Myocyte (in vitro differentiated cells): ENCODE measurements at regions not wholly inside any gene's neighbourhood (a gene's known extent, or its start where the extent isn't known, plus 50 kb on each side); places are given as distances from the start of the nearest gene placed in this dataset.

Source experiments
- DNase-seq: peaks from one replicate; pipeline ENCODE4 v3.0.0-alpha.2; 2012; ENCODE audit warnings: low read depth

DNA sequence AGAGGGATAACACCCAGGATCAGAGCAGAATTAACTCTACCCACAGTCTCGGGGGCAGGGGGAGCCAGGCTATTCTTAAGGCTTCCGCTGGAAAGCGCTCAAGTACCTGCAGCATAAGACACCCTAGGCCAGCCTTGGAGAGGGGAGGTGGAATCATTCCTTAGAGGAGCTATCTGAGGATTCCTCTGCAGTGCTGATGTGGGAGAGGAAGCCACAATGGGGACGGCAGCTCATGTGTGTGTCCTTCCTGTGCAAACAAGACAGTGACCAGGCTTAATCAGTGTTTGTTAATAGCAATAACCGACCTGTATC is 382.2 kb upstream of the CADM1 start:
- no peak for DNase-seq

DNA sequence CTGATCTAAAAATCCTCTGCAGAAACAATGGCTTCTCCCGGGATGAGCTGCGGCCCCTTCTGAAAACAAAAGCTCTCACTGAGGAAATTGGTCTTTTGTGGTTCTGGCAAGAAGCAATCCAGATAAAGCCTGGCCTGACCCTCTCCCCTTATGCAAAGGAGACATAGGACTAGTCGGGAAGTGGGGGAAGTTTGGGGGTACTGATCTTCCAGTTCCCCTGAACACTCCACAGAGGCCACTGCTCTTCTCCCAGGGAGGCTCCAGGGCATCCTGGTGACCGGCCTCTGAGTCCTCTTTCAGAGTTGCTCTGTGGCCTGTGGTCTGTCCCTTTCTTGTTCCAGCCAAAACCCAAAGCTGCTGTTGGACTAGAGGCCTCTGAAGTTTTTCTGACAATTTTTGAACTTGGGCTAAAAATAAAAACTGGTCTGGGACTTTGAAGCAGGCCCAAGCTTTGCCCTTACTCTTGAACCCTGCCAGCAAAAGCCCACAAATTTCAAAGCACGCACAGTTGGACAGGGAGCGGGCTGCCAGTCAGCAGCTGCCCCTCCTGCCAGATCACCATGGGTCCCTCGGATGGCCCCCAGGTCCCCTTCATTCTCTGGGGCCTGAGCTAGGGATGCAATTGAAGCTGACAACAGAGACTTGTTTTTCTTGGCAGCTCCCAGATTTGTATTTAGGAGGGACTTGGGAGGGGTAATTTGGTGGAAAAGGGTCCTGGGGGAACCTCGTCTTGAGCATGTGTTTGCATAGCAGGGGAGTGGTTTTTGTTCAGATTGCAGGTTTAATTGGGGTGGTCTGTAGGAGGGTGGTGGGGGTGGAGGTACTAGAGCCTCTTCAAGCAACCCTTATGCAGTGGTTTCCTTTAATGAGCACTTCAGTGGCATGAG is 381.6 kb upstream of the CADM1 start:
- peak; percentile 34 for DNase-seq

DNA sequence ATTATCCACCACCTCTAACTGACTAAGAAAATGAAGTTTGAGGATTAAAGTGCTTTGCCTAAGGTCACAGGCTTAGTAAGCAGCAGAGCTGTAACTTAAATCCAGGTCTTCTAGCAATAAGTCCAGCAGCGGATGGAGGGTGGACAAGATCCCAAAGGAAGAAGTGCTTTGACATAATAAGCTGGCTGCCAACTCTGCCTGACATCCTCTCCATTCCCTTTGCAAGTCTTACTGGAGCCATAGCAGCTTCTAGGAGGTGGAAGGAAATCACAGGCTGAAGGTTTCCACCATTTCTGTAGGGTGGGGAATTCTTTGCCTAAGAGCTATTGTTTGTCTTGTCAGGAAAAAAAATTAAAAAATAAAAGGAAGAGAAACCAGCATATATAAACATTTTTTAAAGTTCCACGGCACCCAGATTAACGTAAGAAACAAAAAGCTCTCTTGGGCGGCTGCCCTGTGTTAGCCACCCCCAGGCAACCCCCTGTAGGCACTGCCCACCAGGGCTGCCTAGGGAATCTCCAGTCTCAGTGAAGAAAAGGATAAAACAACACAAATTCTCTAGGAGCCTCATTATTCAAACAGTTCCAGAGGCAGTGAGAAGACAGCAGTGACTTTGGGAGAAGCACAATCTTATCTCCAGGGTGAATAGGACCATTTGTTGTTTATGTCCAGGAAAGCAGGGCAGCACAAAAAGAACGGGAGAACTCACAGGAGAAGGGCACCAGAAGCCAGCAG is 380.8 kb upstream of the CADM1 start:
- DNase-seq: no peak

DNA sequence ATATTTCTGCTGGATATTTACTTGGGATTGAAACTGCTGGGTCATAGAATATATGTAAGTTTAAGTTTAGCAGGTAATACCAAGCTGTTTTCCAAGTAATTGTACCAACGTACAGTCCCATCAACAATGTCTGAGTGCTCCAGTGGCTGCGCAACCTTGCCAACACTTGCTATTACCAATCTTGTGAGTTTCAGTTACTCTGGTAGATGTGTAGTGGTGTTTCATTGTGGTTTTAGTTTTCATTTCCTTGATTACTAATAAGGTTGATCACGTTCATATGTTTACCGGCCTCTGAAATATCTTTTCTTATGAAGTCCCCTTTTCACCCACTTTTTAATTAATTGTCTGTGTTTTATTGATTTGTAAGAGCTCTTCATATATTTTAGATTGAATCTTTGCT is 370.6 kb upstream of the CADM1 start:
- no peak for DNase-seq

DNA sequence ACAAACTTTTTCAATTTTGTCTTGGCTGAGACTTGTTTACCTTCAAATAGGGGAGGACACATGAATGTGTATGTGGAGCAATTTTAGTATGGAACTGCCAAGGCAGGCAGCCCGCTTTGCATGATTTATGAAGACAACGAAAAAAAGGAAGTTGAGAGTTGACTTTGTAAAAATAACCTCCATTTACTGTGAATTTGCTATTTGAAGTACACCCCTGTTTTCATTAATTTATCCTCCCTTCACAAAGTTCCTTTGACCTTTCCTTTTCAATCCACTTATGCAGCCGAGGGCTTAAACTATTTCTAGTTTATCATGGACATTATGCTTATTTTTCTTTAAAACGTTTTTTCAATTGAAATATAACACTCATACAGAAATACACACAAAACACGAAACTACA is 369.6 kb upstream of the CADM1 start:
- no peak for DNase-seq

DNA sequence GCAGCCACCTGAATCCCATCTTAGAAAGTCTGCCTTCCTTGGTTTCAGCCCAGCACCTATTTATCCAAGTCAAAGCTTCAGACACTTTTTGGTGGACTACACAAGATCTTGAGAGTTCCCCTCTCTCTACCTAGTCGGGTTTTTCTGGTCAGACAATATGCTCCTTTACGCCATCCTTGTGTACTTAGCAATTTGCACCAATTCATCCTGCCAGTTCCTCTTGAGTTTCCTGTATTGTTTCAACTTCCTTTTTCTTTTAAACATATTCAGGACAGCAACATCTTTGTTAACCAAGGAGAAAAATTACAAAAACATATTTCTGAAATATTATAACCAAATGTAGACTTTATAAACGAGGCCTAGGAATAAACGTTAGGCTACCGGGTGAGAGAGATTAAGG is 368.2 kb upstream of the CADM1 start:
- DNase-seq: no peak

DNA sequence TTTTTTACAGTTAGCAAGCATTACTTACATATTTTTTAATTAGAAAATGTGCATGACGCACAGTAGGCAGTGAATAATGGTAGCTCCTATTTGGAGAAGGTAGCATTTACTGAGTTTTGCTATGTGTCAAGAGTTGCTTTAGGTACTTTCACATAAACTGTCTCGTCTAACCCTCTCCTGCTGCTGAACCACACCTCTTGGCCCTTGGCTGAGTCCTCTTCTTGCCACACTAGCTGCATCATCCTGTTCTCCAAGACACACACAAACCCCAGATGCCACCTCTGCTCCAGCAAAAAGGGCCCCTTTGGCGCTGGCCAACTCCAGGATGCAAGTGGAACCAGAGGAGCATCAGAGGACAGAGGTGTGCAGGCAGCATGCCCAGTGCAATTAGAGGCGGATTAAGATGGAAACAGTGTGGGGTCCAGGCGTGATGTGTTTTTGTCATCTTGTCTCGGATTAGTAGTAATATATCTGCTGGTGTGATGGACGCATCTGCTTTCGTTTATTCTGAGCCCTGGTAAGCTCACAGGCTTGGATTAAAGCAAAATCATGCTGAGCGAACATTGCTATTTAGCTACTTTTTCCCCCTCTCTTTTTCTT is 367.0 kb upstream of the CADM1 start:
- DNase-seq: no peak

DNA sequence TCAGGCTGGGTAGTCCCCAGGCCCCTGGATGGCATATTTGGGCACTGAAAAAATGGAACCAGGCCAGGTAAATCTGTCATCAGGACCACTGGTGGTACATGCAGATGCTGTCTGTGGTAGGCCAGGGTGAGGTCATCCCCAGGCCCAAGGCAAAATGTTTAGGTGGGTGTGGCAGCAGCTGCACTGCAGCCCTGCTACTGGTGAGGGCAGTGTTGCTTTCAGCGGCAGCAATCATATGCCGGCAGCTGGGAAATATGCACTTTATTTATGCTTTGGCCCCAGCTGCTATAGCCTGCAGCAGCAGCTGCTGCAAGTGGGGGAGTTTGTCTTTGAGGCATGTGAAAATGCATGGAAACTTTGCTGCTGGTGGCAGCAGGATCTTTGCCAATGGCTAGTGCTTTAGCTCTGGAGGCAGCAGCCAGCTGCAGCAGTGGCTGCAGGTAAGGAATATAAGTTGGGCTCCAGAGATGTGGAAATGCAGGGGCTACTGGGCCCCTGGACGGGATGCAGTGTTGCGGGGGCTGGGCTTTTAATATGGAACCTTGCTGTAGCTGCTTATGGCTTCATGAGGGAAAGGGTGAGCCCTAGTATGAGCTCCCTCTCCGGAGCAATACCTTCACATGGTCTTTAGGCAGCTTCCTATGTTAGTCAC is 365.7 kb upstream of the CADM1 start:
- DNase-seq: peak; percentile 87

DNA sequence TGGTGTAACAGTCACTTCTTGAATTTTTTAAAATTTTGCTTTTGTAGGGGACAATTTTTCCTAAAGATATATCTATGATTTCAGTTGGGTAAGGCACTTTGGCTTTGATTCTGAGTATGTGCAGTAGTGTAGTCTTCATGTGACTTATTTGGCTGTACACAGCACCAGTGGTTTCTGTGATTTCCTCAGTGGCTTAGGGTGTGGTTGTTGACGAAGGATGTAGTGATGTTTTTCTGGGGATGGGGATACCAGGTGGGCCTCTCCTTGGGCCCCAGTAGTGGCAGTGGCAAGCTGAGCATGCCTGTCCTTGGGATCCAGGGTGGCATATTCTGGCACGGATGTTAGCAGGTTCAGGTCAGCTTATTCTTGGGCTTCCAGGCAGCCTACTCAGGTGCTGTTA is 364.9 kb upstream of the CADM1 start:
- DNase-seq: no peak

DNA sequence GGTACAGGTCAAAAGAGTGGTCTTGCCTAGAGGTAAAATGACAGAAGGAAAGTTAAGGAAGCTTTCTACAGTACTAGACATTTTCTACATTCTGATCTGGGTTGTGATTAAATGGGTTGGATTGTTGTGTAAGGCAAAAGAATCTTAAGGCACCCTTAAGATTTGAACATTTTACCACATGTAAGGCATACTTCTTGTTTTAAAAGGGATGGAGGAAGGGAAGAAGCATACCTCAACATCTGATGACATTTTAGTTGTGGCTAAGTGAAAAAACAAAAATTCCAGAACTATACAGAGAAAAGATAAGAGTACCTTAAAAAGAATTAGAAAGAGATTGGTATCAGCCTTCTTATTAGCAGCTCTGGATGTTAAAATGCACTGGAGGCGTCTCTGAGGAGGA is 356.0 kb upstream of the CADM1 start:
- no peak for DNase-seq

DNA sequence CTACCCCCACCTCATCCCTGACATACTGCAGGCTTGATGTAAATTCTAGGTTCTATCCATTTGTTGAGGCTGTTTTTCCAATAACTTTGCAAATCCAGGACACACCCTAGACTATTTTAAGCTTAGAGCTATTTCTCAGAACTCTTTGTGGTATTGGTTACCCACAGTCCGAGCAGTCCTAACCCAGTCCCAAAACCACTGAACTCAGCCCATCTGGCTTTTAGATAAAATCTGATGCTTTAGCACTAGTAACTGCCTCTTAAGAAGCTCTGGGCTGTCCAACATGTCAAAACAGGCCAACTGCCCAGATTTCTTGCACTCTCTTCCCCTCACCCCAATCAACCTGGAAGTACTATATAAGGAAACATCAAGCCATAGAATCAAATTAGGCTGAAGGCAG is 344.4 kb upstream of the CADM1 start:
- DNase-seq: peak; percentile 80

DNA sequence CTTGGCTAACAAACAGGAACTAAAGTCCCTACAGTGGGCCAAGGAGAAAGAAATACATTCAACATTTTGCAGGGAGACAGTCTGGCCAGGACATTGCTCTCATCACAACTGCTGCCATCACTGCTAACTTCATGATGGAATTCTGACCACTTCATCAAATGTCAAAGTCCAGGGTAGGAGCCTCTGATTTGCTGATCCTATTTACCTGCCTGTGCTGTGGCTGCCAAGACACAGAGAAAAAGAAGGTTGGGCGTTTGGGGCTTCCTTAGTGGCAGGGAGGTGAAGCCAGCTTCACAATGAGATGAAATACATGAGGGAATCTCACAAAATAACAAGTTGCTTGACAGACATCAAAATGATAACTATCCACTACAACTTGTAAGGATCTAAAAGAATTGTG is 343.9 kb upstream of the CADM1 start:
- DNase-seq: peak; percentile 19

DNA sequence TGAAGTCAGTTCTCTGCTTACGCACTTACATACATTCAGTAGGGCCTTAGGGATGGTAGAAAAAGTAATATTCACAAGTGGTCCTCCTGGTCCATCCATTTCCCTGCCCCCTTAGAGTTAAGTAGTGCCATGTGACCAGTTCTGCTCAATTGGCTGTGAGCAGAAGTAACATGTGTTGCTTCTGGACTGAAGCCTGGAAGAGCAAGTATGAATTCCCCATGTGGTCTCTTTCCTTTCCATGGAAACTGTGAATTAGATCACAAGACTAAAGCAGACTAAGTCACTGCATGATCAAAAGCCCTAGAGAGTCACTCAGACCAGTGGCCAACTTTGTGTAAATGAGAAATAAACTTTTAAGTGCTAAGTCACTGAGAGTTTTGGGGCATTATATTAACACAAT is 341.7 kb upstream of the CADM1 start:
- peak; percentile 32 for DNase-seq

DNA sequence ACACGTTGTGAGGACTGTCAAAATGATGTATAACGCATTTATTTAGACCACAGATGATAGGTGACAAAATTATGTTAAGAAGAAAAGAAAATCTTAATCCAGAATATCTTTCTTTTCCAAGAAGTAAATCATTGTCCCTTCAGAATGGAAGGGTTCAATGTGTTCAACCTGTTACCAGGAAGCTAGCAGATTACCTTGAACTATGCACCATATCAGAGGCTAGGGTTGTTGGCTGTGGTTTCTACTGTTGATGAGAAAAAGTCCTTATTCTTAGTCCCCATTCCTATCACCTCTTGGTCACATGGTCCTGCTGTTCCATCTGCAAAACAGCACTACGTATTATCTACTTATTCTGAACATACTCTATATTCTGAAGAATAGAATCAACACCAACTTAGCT is 339.5 kb upstream of the CADM1 start:
- no peak for DNase-seq

DNA sequence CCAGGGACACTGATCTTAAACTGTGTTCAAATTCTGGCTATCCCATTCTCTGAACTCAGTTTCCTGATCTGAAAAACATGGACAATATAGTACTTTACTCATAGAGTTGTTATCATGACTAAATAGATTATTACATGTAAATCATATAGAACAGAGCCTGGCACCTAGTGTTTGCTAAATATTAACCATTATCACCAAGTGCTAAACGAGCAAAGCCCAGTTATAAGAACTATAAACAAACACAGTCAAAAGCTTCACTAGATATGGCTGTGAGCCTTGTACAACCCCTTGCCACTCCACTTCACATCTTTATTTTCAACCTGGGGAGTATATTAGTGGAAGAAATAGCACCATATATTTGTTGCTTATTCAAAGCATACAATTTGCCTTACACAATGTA is 338.9 kb upstream of the CADM1 start:
- no peak for DNase-seq

DNA sequence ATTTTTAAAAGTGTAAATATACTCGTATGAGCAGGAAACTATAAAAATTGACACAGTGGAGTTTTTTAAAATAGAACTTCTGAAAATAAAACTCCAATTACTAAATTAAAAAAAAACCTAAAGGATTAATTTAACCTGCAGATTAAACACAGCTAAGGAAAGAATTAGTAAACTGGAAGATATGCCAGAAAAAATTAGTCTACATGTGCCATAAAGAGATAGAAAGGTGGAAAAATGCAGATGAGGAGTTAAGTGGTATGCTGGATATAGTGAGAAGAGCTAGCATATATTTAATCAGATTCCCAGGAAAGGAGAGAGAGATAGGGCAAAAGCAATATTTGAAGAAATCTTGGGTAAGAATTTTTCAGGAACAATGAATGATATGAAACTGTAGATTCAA is 315.8 kb upstream of the CADM1 start:
- no peak for DNase-seq

DNA sequence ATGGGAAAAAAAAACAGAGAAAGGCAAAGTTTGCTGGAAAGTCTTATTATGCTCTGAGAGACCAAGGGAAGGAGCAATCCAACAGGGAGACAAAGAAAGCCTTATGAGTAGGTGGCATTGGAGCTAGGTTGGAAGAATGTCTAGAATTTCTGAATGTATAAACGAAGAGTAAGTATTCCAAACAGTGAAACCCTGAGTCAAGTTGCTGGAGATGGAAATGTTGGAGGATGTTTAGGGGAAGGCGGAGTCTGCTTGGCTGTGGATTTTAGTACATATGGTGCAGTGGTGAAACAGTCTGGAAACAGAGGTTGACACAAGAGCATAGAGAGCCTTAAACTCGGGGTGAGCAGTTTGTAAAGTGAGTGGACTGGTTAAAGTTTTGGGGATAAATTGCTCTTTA is 314.8 kb upstream of the CADM1 start:
- DNase-seq: no peak

DNA sequence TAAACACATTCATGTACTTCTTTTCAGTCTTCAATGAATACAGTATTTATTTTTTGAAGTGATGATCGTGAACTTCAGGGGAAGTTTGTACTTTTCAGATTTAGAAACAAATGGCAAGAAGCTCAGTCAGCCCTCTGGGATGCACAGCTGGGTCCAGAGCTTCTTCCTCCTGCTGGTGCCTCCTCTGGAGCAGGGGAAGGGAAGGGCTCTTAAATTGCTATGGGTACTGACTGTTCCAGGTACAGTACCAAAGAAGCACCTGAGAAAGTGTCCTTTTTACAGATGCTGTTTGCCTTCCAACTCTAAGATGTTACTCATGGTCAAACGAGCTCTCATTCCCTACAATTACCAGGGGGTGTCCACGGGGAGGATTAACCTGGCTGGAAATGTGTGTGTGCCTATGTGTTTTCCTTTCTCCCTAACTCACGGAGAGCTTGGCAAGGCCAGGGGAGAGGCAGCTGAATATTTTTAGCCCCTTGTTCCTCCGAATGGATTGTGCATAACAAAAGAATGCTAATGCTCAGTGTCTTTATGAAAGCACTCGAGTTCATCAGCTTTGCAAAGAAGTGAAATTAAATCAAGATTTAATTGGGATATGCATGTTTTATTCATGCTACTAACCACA is 313.7 kb upstream of the CADM1 start:
- DNase-seq: no peak

DNA sequence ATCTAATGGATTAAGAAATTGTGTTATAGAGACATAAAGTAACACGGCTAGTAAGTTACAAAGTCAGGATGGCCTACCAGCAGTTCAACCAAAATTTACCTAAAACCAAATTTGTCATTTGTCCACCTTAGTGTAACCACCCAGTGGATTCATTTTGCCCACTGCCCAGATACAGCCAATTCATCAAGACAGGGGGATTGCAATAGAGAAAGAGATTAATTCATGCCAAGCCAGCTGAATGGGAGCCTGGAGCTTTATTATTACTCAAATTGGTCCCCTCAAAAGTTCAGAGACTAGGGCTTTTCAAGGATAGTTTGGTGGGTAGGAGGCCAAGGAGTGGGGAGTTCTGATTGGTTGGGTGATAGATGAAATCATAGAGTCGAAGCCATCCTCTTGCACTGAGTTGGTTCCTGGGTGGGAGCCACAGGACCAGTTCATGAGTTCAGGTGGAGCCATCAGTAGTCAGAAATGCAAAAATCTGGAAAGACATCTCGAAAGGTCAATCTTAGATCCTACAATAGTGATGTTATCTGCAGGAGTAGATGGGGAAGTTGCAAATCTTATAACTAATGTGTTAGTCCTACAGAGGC is 304.2 kb upstream of the CADM1 start:
- no peak for DNase-seq

DNA sequence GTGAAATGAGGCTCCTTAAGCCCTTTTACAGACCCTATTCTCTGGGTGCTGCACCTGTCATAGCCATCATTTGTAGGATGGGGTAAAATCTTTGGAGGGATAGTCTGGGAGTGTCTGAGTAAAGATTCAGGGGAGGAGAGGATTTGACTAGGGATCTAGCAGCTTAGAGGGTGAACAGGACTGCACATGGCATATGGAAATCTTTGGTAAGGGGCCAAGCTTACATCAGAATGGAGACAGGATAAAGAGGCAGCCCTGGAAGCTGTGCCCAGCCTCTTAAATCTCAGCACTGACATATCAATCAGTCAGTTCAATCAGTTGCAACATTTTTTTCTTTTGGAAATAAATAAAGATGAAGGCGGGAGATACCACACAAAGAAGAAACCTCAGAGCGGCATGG is 301.8 kb upstream of the CADM1 start:
- no peak for DNase-seq

DNA sequence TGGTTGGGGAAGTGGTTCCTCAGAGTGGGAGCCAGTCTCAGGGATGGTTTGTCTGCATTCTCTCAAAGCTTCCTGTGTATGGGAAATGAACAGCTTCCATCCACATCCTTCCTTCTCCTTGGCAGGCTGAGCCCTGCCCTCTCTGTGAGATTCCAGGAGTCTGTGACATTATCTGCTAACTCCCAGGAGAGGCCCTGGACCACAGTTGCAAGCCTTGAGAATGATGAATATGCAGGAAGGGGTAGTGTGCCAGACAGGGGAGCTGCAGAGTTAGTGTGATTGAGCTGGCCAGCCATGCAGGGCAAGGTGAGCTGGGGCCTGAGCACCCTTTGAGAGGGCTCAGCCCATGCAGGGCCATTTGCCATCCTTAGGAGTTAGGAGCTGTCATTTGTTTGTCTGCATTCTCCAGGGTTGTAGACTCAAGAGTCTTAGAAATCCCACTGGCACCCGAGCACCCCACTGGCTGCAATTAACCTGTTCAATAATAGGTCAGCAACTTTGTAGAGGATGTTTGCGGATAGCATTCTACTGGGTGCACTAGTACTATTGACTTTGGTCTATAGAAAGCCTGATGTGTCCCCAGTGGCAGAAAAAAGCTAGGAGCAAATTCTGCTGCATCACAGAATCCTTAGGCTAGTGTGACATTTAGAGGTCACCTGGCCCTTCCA is 299.0 kb upstream of the CADM1 start:
- no peak for DNase-seq
